Panc1 (cell line): ENCODE measurements at regions not wholly inside any gene's neighbourhood (a gene's known extent, or its start where the extent isn't known, plus 50 kb on each side); places are given as distances from the start of the nearest gene placed in this dataset.

Source experiments
- ATAC-seq: fragments of 200-7000 bp; cut with Tn5 transposase; 2 replicates; pipeline ENCODE4 v1.9.1; 2020; ENCODE audit warnings: mild to moderate bottlenecking, moderate library complexity
- BruUV-seq: library from RNA; stranded (reverse); fragments of 400-500 nt; replicated peaks from 2 replicates; lab custom pipeline; 2021; lab: Mats Ljungman, UMichigan
- CTCF ChIA-PET: fragments of 300-600 bp; sonication (Branson Sonifier 250); formaldehyde crosslinking; loops from one replicate; lab custom pipeline; 2022; ENCODE audit warnings: antibody characterized with exemption; lab: Charles Lee
- POLR2A ChIA-PET: fragments of 300-600 bp; sonication (Branson Sonifier 250); formaldehyde crosslinking; loops from one replicate; lab custom pipeline; 2022; ENCODE audit warnings: antibody characterized with exemption; lab: Charles Lee
- DNase-seq: peaks from one replicate; pipeline ENCODE4 v3.0.0-alpha.2; 2010; ENCODE audit warnings: low read depth, low spot score
- H3K27ac ChIP-seq: 2 replicates; pipeline ENCODE4 v1.5.1; 2011; ENCODE audit warnings: mild to moderate bottlenecking, low read length, inconsistent platforms
- H3K27me3 ChIP-seq: fragments of 200-500 bp; sonication (Bioruptor generic); 2 replicates; pipeline ENCODE4 v1.6.0; 2014; ENCODE audit warnings: low read length, inconsistent platforms; ENCODE audit not compliant: control insufficient read depth, insufficient read depth
- H3K36me3 ChIP-seq: fragments of 200-500 bp; sonication (Bioruptor generic); 2 replicates; pipeline ENCODE4 v1.5.1; 2014; ENCODE audit warnings: inconsistent platforms, mild to moderate bottlenecking, low read length, moderate library complexity; ENCODE audit not compliant: control insufficient read depth, insufficient read depth
- H3K4me1 ChIP-seq: 2 replicates; pipeline ENCODE4 v1.5.1; 2011; ENCODE audit warnings: inconsistent platforms, mild to moderate bottlenecking, low read length, moderate library complexity; ENCODE audit not compliant: control insufficient read depth, insufficient read depth
- H3K4me3 ChIP-seq, 2 experiments: 2 replicates each; pipeline ENCODE4 v1.5.1; 2011 to 2012; ENCODE audit warnings: low read depth in 2 of 2, low read length in 2 of 2, mild to moderate bottlenecking in 2 of 2, inconsistent platforms in 1 of 2, moderate library complexity in 1 of 2
- H3K9me3 ChIP-seq: fragments of 200-500 bp; sonication (Bioruptor generic); 2 replicates; pipeline ENCODE4 v1.5.1; 2014; ENCODE audit warnings: low read depth, mild to moderate bottlenecking, inconsistent platforms, low read length, moderate library complexity; ENCODE audit not compliant: control insufficient read depth, insufficient read depth
- CTCF ChIP-seq: fragments of 450-650 bp; IDR thresholded peaks from 2 replicates; pipeline ENCODE4 v1.5.1; 2017; ENCODE audit warnings: mild to moderate bottlenecking
- POLR2AphosphoS5 ChIP-seq: IDR thresholded peaks from 2 replicates; pipeline ENCODE4 v1.6.1; 2012; ENCODE audit warnings: mild to moderate bottlenecking, low read depth, low read length, moderate library complexity
- REST ChIP-seq, 2 experiments: IDR thresholded peaks; 2 replicates each; pipeline ENCODE4 v1.6.1; 2011 to 2012; ENCODE audit warnings: low read depth in 2 of 2, control low read depth in 1 of 2, low read length in 1 of 2, mild to moderate bottlenecking in 1 of 2, moderate library complexity in 1 of 2; ENCODE audit not compliant: insufficient read depth in 1 of 2
- SIN3A ChIP-seq: IDR thresholded peaks from 2 replicates; pipeline ENCODE4 v1.6.1; 2012; ENCODE audit warnings: low read depth, mild to moderate bottlenecking, low read length, moderate library complexity, borderline replicate concordance; ENCODE audit not compliant: insufficient read depth
- TCF7L2 ChIP-seq: IDR thresholded peaks from 2 replicates; pipeline ENCODE4 v1.6.1; 2011; ENCODE audit warnings: mild to moderate bottlenecking, low read depth, low read length, inconsistent platforms
- in situ Hi-C: cut with HindIII; loops from 2 replicates; pipeline ENCODE4 v1.10.0; 2016; ENCODE audit warnings: low sequenced_read_pairs, low pct_unique_long_range_greater_than_20kb
- intact Hi-C: fragments of 100-400 bp; cut with micrococcal nuclease; formaldehyde crosslinking; loops from one replicate; pipeline ENCODE4 v1.10.0; 2022; ENCODE audit not compliant: unreplicated experiment

- Histone ChIP-seq H3K9me3 (no peaks in the 10 kb centered on the region), H3K4me3 (no peak overlapping the region), H3K4me1 (no peaks in the 10 kb centered on the region), H3K27me3 (no peaks in the 10 kb centered on the region), H3K36me3 (no peaks in the 10 kb centered on the region), H3K27ac (no peak overlapping the region)
- POLR2A ChIA-PET = no interaction called here
- no TSS peak for BruUV-seq
- ATAC-seq (no peak), DNase-seq (no peak)
- TF ChIP-seq TCF7L2 = no peak
- TF ChIP-seq POLR2AphosphoS5 = no peak
- no peak for TF ChIP-seq REST (IDR thresholded peaks at IDR 0.05; ENCODE audit: insufficient read depth in 1 of 2, low read depth in 2 of 2, low read length in 1 of 2)
- TF ChIP-seq CTCF = no peak
- TF ChIP-seq SIN3A = no peak
- intact Hi-C loops (no loop called here), in situ Hi-C loops (no loop called here)
- CTCF ChIA-PET = no interaction called here
Observed at GRCh38 chrX:39377157-39377556, 575.9 kb downstream of the MID1IP1 start.

- H3K4me3 ChIP-seq = no peak overlapping the region
- ATAC-seq (no peak), DNase-seq (no peak)
- H3K9me3 ChIP-seq = no peaks in the 10 kb centered on the region
- in situ Hi-C loops = no loop called here
- intact Hi-C loops = no loop called here
- BruUV-seq = no TSS peak
- ChIA-PET CTCF (no interaction called here), POLR2A (no interaction called here)
- H3K27me3 ChIP-seq = no peaks in the 10 kb centered on the region
- TF ChIP-seq POLR2AphosphoS5 (no peak), CTCF (no peak), TCF7L2 (no peak), SIN3A (no peak), REST (IDR thresholded peaks at IDR 0.05; ENCODE audit: insufficient read depth in 1 of 2, low read depth in 2 of 2, low read length in 1 of 2) (no peak)
- no peak overlapping the region for H3K27ac ChIP-seq
- H3K4me1 ChIP-seq = no peaks in the 10 kb centered on the region
- H3K36me3 ChIP-seq = no peaks in the 10 kb centered on the region
Observed at GRCh38 chrX:39377773-39378172, 576.5 kb downstream of the MID1IP1 start.
